ENCODE measurements at regions not wholly inside any gene's neighbourhood (a gene's known extent, or its start where the extent isn't known, plus 50 kb on each side); places are given as distances from the start of the nearest gene placed in this dataset.
A peak's percentile ranks its signal among the peaks of the same experiment; 100 is the strongest.

- H3K27ac ChIP-seq, result no peak overlapping the region
- no peak overlapping the region for H3K4me3 ChIP-seq (ENCODE audit: low read depth, low read length)
- DNase-seq, result no peak
- TF ChIP-seq CTCF (IDR thresholded peaks at IDR 0.05; ENCODE audit: low read depth, low read length), result no peak
- H3K27me3 ChIP-seq (ENCODE audit: insufficient read depth, low read depth, severe bottlenecking), result no peaks in the 10 kb centered on the region
- H3K9me3 ChIP-seq (ENCODE audit: severe bottlenecking), result no peaks in the 10 kb centered on the region
- no peaks in the 10 kb centered on the region for H3K36me3 ChIP-seq
These were observed 79.4 kb upstream of the UNC5A start for GRCh38 chr5:176730815-176731475.

GRCh38 chr5:176731506-176732160 lies 78.7 kb upstream of the UNC5A start:
- no peak overlapping the region for H3K27ac ChIP-seq
- no peaks in the 10 kb centered on the region for H3K9me3 ChIP-seq (ENCODE audit: severe bottlenecking)
- DNase-seq, result no peak
- TF ChIP-seq CTCF (IDR thresholded peaks at IDR 0.05; ENCODE audit: low read depth, low read length), result no peak
- H3K27me3 ChIP-seq (ENCODE audit: insufficient read depth, low read depth, severe bottlenecking), result no peaks in the 10 kb centered on the region
- no peak overlapping the region for H3K4me3 ChIP-seq (ENCODE audit: low read depth, low read length)
- H3K36me3 ChIP-seq, result no peaks in the 10 kb centered on the region

- no peak for DNase-seq
- no peaks in the 10 kb centered on the region for H3K9me3 ChIP-seq (ENCODE audit: severe bottlenecking)
- no peak overlapping the region for H3K4me3 ChIP-seq (ENCODE audit: low read depth, low read length)
- no peak for TF ChIP-seq CTCF (IDR thresholded peaks at IDR 0.05; ENCODE audit: low read depth, low read length)
- no peaks in the 10 kb centered on the region for H3K36me3 ChIP-seq
- no peaks in the 10 kb centered on the region for H3K27me3 ChIP-seq (ENCODE audit: insufficient read depth, low read depth, severe bottlenecking)
- no peak overlapping the region for H3K27ac ChIP-seq
These were observed 78.1 kb upstream of the UNC5A start for GRCh38 chr5:176732306-176732705.

- no peaks in the 10 kb centered on the region for H3K27me3 ChIP-seq (ENCODE audit: insufficient read depth, low read depth, severe bottlenecking)
- no peaks in the 10 kb centered on the region for H3K36me3 ChIP-seq
- no peak for TF ChIP-seq CTCF (IDR thresholded peaks at IDR 0.05; ENCODE audit: low read depth, low read length)
- no peaks in the 10 kb centered on the region for H3K9me3 ChIP-seq (ENCODE audit: severe bottlenecking)
- no peak overlapping the region for H3K4me3 ChIP-seq (ENCODE audit: low read depth, low read length)
- no peak for DNase-seq
- H3K27ac ChIP-seq, result no peak overlapping the region
These were observed 77.5 kb upstream of the UNC5A start for GRCh38 chr5:176732736-176733405.

GRCh38 chr5:176733406-176734262 lies 76.7 kb upstream of the UNC5A start:
- no peak overlapping the region for H3K4me3 ChIP-seq (ENCODE audit: low read depth, low read length)
- TF ChIP-seq CTCF (IDR thresholded peaks at IDR 0.05; ENCODE audit: low read depth, low read length), result no peak
- H3K27ac ChIP-seq, result no peak overlapping the region
- no peaks in the 10 kb centered on the region for H3K27me3 ChIP-seq (ENCODE audit: insufficient read depth, low read depth, severe bottlenecking)
- DNase-seq, result peak; percentile 29
- H3K9me3 ChIP-seq (ENCODE audit: severe bottlenecking), result no peaks in the 10 kb centered on the region
- no peaks in the 10 kb centered on the region for H3K36me3 ChIP-seq

Data from WERI-Rb-1 (cell line).